H1 (cell line): ENCODE measurements at regions not wholly inside any gene's neighbourhood (a gene's known extent, or its start where the extent isn't known, plus 50 kb on each side); places are given as distances from the start of the nearest gene placed in this dataset.

Source experiments
- CTCF ChIA-PET: fragments of 300-600 bp; sonication (Branson Sonifier 250); formaldehyde crosslinking; loops from one replicate; lab custom pipeline; 2021; ENCODE audit not compliant: partially characterized antibody; lab: Charles Lee
- POLR2A ChIA-PET: fragments of 300-600 bp; sonication (Branson Sonifier 250); formaldehyde crosslinking; loops from one replicate; lab custom pipeline; 2021; ENCODE audit warnings: inconsistent platforms; ENCODE audit not compliant: partially characterized antibody; lab: Charles Lee
- DNase-seq, 2 experiments: peaks; one replicate each; pipeline versions ENCODE4 v3.0.0 to v3.0.0-alpha.2; 2010 to 2022; ENCODE audit warnings: low spot score in 2 of 2, low read depth in 1 of 2, mixed read lengths in 1 of 2
- FAIRE-seq: peaks from 2 replicates; lab custom pipeline; 2011; peaks lifted over from hg19 to GRCh38; lab: Jason Lieb, UNC
- H2AFZ ChIP-seq: 2 replicates; pipeline ENCODE4 v1.8.1; 2012; ENCODE audit warnings: low read length, inconsistent platforms
- H2AK5ac ChIP-seq: 2 replicates; pipeline ENCODE4 v1.6.1; 2013; ENCODE audit warnings: low read depth, low read length
- H2BK120ac ChIP-seq: replicated peaks from 2 replicates; pipeline ENCODE3; 2013; ENCODE audit warnings: low read depth, low read length, inconsistent platforms
- H2BK12ac ChIP-seq: 2 replicates; pipeline ENCODE4 v1.6.1; 2013; ENCODE audit warnings: low read depth, low read length
- H2BK15ac ChIP-seq: 2 replicates; pipeline ENCODE4 v1.6.1; 2013; ENCODE audit warnings: low read length
- H2BK20ac ChIP-seq: 2 replicates; pipeline ENCODE4 v1.6.1; 2013; ENCODE audit warnings: low read length
- H2BK5ac ChIP-seq: 2 replicates; pipeline ENCODE4 v1.6.1; 2013; ENCODE audit warnings: low read depth, low read length
- H3K14ac ChIP-seq: 2 replicates; pipeline ENCODE4 v1.6.1; 2013; ENCODE audit warnings: inconsistent platforms; ENCODE audit not compliant: insufficient read length
- H3K18ac ChIP-seq: 2 replicates; pipeline ENCODE4 v1.6.1; 2013; ENCODE audit warnings: low read length; ENCODE audit errors: extremely low read depth
- H3K23ac ChIP-seq: 2 replicates; pipeline ENCODE4 v1.6.1; 2013; ENCODE audit warnings: inconsistent platforms; ENCODE audit not compliant: insufficient read length
- H3K23me2 ChIP-seq: 2 replicates; pipeline ENCODE4 v1.6.1; 2013; ENCODE audit warnings: low read depth, low read length
- H3K27ac ChIP-seq: 2 replicates; pipeline ENCODE4 v1.6.1; 2011; ENCODE audit warnings: low read depth, low read length, inconsistent platforms
- H3K27me3 ChIP-seq, 4 experiments: replicated peaks in 1 of 4; 1 replicate in 1 of 4; 2 replicates in 3 of 4; pipeline versions ENCODE4 v1.6.1 to v1.8.1; 2011 to 2013; ENCODE audit warnings: low read length in 3 of 4, mild to moderate bottlenecking in 3 of 4, inconsistent platforms in 2 of 4, mixed read lengths in 2 of 4, moderate library complexity in 1 of 4; ENCODE audit not compliant: control insufficient read depth in 3 of 4, insufficient read depth in 3 of 4; ENCODE audit errors: extremely low read depth in 1 of 4
- H3K36me3 ChIP-seq, 4 experiments: 2 replicates each; pipeline versions ENCODE4 v1.6.1 to v1.8.1; 2011 to 2013; ENCODE audit warnings: mild to moderate bottlenecking in 4 of 4, low read length in 3 of 4, moderate library complexity in 2 of 4, control low read depth in 1 of 4, inconsistent platforms in 1 of 4; ENCODE audit not compliant: insufficient read depth in 4 of 4, control insufficient read depth in 2 of 4
- H3K4ac ChIP-seq: replicated peaks from 2 replicates; pipeline ENCODE3; 2013; ENCODE audit warnings: low read length, low read depth, mixed read lengths, inconsistent platforms; ENCODE audit not compliant: insufficient read length
- H3K4me1 ChIP-seq, 4 experiments: replicated peaks in 1 of 4; 1 replicate in 1 of 4; 2 replicates in 3 of 4; pipeline versions ENCODE4 v1.6.1 to v1.8.1; 2011 to 2013; ENCODE audit warnings: low read length in 3 of 4, inconsistent platforms in 2 of 4, mixed read lengths in 1 of 4; ENCODE audit not compliant: insufficient read depth in 4 of 4, control insufficient read depth in 3 of 4
- H3K4me2 ChIP-seq, 2 experiments: 2 replicates each; pipeline versions ENCODE4 v1.6.1 to v1.8.1; 2011 to 2013; ENCODE audit warnings: low read depth in 2 of 2, low read length in 2 of 2, control low read depth in 1 of 2, inconsistent platforms in 1 of 2, mild to moderate bottlenecking in 1 of 2; ENCODE audit not compliant: insufficient read depth in 1 of 2
- H3K4me3 ChIP-seq, 4 experiments: fragments of 200-600, 300-600 bp in 1 of 4; sonication (generic), shearing (Covaris generic), sonication (Bioruptor Twin) in 1 of 4; 2 replicates each; pipeline versions ENCODE4 v1.5.1 to v1.8.1; 2011 to 2016; ENCODE audit warnings: low read length in 4 of 4, low read depth in 3 of 4, control low read depth in 2 of 4, inconsistent platforms in 2 of 4, mild to moderate bottlenecking in 2 of 4, mixed read lengths in 1 of 4, moderate library complexity in 1 of 4; ENCODE audit not compliant: insufficient read depth in 2 of 4; ENCODE audit errors: extremely low read depth in 1 of 4
- H3K56ac ChIP-seq: replicated peaks from 2 replicates; pipeline ENCODE3; 2013; ENCODE audit warnings: low read depth, mild to moderate bottlenecking, mixed read lengths, low read length, inconsistent platforms; ENCODE audit not compliant: insufficient read length
- H3K79me1 ChIP-seq: 2 replicates; pipeline ENCODE4 v1.6.1; 2013; ENCODE audit warnings: low read depth, low read length, control low read depth
- H3K79me2 ChIP-seq, 2 experiments: 2 replicates each; pipeline versions ENCODE4 v1.6.1 to v1.8.1; 2012 to 2013; ENCODE audit warnings: low read length in 2 of 2, mild to moderate bottlenecking in 2 of 2, inconsistent platforms in 1 of 2; ENCODE audit not compliant: insufficient read depth in 2 of 2, control insufficient read depth in 1 of 2
- H3K9ac ChIP-seq, 4 experiments: replicated peaks in 1 of 4; 1 replicate in 1 of 4; 2 replicates in 3 of 4; pipeline versions ENCODE4 v1.6.1 to v1.8.1; 2011 to 2013; ENCODE audit warnings: low read depth in 3 of 4, low read length in 3 of 4, control low read depth in 2 of 4, mild to moderate bottlenecking in 2 of 4, moderate library complexity in 2 of 4, inconsistent platforms in 1 of 4; ENCODE audit errors: extremely low read depth in 1 of 4
- H3K9me3 ChIP-seq, 2 experiments: 2 replicates each; pipeline versions ENCODE4 v1.6.1 to v1.8.1; 2012 to 2013; ENCODE audit warnings: mild to moderate bottlenecking in 2 of 2, moderate library complexity in 2 of 2, control low read depth in 1 of 2, inconsistent platforms in 1 of 2, low read depth in 1 of 2, low read length in 1 of 2, mixed read lengths in 1 of 2; ENCODE audit not compliant: insufficient read depth in 2 of 2
- H4K20me1 ChIP-seq, 2 experiments: replicated peaks in 1 of 2; 2 replicates each; pipeline versions ENCODE3 to v1.8.1; 2011 to 2013; ENCODE audit warnings: inconsistent platforms in 2 of 2, low read length in 2 of 2, mild to moderate bottlenecking in 1 of 2; ENCODE audit not compliant: insufficient read depth in 2 of 2, control insufficient read depth in 1 of 2
- H4K5ac ChIP-seq: 2 replicates; pipeline ENCODE4 v1.6.1; 2013; ENCODE audit warnings: low read length, low read depth, mixed read lengths, inconsistent platforms; ENCODE audit not compliant: insufficient read length
- H4K8ac ChIP-seq: 2 replicates; pipeline ENCODE4 v1.8.0; 2013; ENCODE audit warnings: mild to moderate bottlenecking, moderate library complexity, low read length, inconsistent platforms; ENCODE audit not compliant: insufficient read depth; ENCODE audit errors: extremely low read depth
- H4K91ac ChIP-seq: replicated peaks from 2 replicates; pipeline ENCODE3; 2013; ENCODE audit warnings: low read length, mixed read lengths, inconsistent platforms; ENCODE audit not compliant: insufficient read length
- EP300 ChIP-seq, 2 experiments: IDR thresholded peaks; 1 replicate in 1 of 2; 2 replicates in 1 of 2; pipeline ENCODE4 v1.6.1; 2011 to 2012; ENCODE audit warnings: low read depth in 2 of 2, low read length in 2 of 2, mild to moderate bottlenecking in 2 of 2, borderline replicate concordance in 1 of 2, inconsistent platforms in 1 of 2, moderate library complexity in 1 of 2
- GABPA ChIP-seq: IDR thresholded peaks from 2 replicates; pipeline ENCODE4 v1.6.1; 2011; ENCODE audit warnings: mild to moderate bottlenecking, low read length, moderate library complexity, borderline replicate concordance; ENCODE audit not compliant: insufficient read depth
- GTF2F1 ChIP-seq: IDR thresholded peaks from 2 replicates; pipeline ENCODE4 v1.6.1; 2012; ENCODE audit warnings: low read depth, low read length, improper control_type of control experiment, borderline replicate concordance
- KDM1A ChIP-seq: fragments of 200-600, 300-600 bp; sonication (generic); IDR thresholded peaks from 2 replicates; pipeline ENCODE4 v1.7.1; 2016; ENCODE audit warnings: mild to moderate bottlenecking, low read length, borderline replicate concordance
- KDM5A ChIP-seq: fragments of 200-600 bp; IDR thresholded peaks from 2 replicates; pipeline ENCODE4 v1.7.1; 2012; ENCODE audit warnings: mild to moderate bottlenecking, low read length, inconsistent platforms, mixed read lengths
- MAFK ChIP-seq: IDR thresholded peaks from 2 replicates; pipeline ENCODE4 v1.6.1; 2012; ENCODE audit warnings: low read depth, mild to moderate bottlenecking, improper control_type of control experiment, low read length
- MAX ChIP-seq: IDR thresholded peaks from 2 replicates; pipeline ENCODE4 v1.6.1; 2012; ENCODE audit warnings: inconsistent platforms
- POLR2AphosphoS5 ChIP-seq: IDR thresholded peaks from 2 replicates; pipeline ENCODE4 v1.6.1; 2011; ENCODE audit warnings: low read depth, low read length
- SIX5 ChIP-seq: IDR thresholded peaks from 2 replicates; pipeline ENCODE4 v1.6.1; 2011; ENCODE audit warnings: mild to moderate bottlenecking, low read depth, low read length
- SUZ12 ChIP-seq: fragments of 200-600 bp; sonication (generic); IDR thresholded peaks from 2 replicates; pipeline ENCODE4 v1.6.1; 2012; ENCODE audit warnings: mild to moderate bottlenecking, inconsistent platforms, low read length, moderate library complexity, mixed read lengths
- TBP ChIP-seq: IDR thresholded peaks from 2 replicates; pipeline ENCODE4 v1.6.1; 2011; ENCODE audit warnings: low read depth, low read length, improper control_type of control experiment
- WGBS, 2 experiments: shearing (Covaris generic) in 1 of 2; methylation state at CpG; one replicate each; pipeline versions ENCODE4 v1.1.6 to v1.1.7; 2013 to 2015; ENCODE audit warnings: low lambda C conversion rate in 2 of 2, mixed read lengths in 2 of 2, inconsistent platforms in 1 of 2, low coverage in 1 of 2, missing lambda C conversion rate in 1 of 2; ENCODE audit not compliant: insufficient replicate concordance in 2 of 2, insufficient coverage in 1 of 2, insufficient read length in 1 of 2; ENCODE audit errors: extremely low coverage in 1 of 2, missing lambda C conversion rate in 1 of 2; 5-methylcytosine and 5-hydroxymethylcytosine counted together
- TF ChIP-seq, protein P1 (sequence below): IDR thresholded peaks from 2 replicates; pipeline ENCODE4 v1.6.1; 2011; ENCODE audit warnings: low read length, improper control_type of control experiment

- Histone ChIP-seq H3K9ac (no peak overlapping the region), H3K18ac (no peak overlapping the region), H3K4me3 (no peak overlapping the region), H4K5ac (no peak overlapping the region), H3K27ac (no peak overlapping the region), H3K9me3 (no peaks in the 10 kb centered on the region), H4K91ac (no peak overlapping the region), H4K8ac (no peak overlapping the region), H3K36me3 (no peaks in the 10 kb centered on the region), H2BK5ac (no peak overlapping the region), H2BK12ac (no peak overlapping the region), H3K79me2 (no peaks in the 10 kb centered on the region), H2BK120ac (no peak overlapping the region), H3K23ac (no peak overlapping the region), H3K4me2 (no peak overlapping the region), H3K79me1 (no peaks in the 10 kb centered on the region), H3K23me2 (no peaks in the 10 kb centered on the region), H2BK15ac (no peak overlapping the region), H3K14ac (no peak overlapping the region), H3K27me3 (no peaks in the 10 kb centered on the region), H3K56ac (no peak overlapping the region), H2AFZ (no peak overlapping the region), H2AK5ac (no peak overlapping the region), H2BK20ac (no peak overlapping the region), H3K4ac (no peak overlapping the region), H4K20me1 (no peaks in the 10 kb centered on the region), H3K4me1 (no peaks in the 10 kb centered on the region)
- TF ChIP-seq, protein P1, sequence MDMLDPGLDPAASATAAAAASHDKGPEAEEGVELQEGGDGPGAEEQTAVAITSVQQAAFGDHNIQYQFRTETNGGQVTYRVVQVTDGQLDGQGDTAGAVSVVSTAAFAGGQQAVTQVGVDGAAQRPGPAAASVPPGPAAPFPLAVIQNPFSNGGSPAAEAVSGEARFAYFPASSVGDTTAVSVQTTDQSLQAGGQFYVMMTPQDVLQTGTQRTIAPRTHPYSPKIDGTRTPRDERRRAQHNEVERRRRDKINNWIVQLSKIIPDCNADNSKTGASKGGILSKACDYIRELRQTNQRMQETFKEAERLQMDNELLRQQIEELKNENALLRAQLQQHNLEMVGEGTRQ: no peak
- no peak for TF ChIP-seq GABPA
- TF ChIP-seq GTF2F1: no peak
- TF ChIP-seq KDM1A: no peak
- TF ChIP-seq POLR2AphosphoS5: no peak
- no peak for TF ChIP-seq SIX5
- TF ChIP-seq MAX: no peak
- TF ChIP-seq EP300 (IDR thresholded peaks at IDR 0.05; ENCODE audit: borderline replicate concordance in 1 of 2, low read depth in 2 of 2, low read length in 2 of 2): no peak
- no peak for TF ChIP-seq TBP
- TF ChIP-seq MAFK: no peak
- no peak for TF ChIP-seq KDM5A
- TF ChIP-seq SUZ12: no peak
- DNase-seq: peak in 1 of 2 experiments; percentile 33
- WGBS, 2 experiments: 80% methylated on average over 4 of the region's 4 CpGs; no CpG with 5 or more reads in 1 of the 2 experiments
- FAIRE-seq: no peak
- ChIA-PET CTCF (no interaction called here), POLR2A (no interaction called here)
Measured at GRCh38 chr10:129385600-129385999, 81.4 kb upstream of the MGMT start.
